ENCODE measurements at regions not wholly inside any gene's neighbourhood (a gene's known extent, or its start where the extent isn't known, plus 50 kb on each side); places are given as distances from the start of the nearest gene placed in this dataset.

DNA sequence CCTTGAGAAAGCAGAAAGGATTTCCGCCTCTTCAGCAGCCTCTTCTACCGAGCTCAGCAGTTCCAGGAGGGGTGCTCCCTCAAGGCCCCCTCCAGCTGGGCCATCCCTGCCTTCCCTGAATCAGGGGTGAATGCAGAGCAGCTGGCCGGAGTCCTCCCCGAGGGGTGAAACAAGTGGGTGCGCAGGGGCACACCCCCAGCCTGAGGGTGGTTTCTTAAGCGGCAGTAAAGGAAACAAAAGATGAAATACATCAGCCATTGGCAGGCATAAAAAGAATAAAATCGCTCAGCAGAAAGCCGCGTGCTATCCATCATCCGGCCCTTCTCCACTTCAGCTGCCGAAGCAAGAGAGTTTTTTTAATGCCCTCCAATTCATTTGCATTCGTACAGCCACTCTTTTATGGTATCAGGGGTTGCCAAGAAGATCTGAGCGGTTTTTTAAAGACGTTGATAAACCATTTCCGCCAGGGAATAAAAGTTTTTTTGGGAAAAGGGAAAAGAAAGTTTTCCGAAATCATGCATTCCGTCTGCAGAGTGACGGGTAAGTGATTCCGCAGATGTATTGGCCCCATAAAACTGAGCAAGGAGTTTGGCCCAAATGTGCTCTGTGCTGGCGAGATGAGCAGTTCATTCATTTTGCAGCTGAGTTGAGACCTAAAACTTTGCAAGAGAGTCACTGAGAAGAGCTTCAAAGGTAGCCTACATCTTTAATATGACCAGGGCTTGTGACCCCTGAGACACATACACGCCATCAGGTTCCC is 73.7 kb upstream of the ZC3H12A start:
- TF ChIP-seq, protein P1, sequence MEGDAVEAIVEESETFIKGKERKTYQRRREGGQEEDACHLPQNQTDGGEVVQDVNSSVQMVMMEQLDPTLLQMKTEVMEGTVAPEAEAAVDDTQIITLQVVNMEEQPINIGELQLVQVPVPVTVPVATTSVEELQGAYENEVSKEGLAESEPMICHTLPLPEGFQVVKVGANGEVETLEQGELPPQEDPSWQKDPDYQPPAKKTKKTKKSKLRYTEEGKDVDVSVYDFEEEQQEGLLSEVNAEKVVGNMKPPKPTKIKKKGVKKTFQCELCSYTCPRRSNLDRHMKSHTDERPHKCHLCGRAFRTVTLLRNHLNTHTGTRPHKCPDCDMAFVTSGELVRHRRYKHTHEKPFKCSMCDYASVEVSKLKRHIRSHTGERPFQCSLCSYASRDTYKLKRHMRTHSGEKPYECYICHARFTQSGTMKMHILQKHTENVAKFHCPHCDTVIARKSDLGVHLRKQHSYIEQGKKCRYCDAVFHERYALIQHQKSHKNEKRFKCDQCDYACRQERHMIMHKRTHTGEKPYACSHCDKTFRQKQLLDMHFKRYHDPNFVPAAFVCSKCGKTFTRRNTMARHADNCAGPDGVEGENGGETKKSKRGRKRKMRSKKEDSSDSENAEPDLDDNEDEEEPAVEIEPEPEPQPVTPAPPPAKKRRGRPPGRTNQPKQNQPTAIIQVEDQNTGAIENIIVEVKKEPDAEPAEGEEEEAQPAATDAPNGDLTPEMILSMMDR (IDR thresholded peaks at IDR 0.05): no peak
- TF ChIP-seq POLR2A (IDR thresholded peaks at IDR 0.05): no peak
